Tibial nerve (tissue), 4 donors: ENCODE measurements at regions not wholly inside any gene's neighbourhood (a gene's known extent, or its start where the extent isn't known, plus 50 kb on each side); places are given as distances from the start of the nearest gene placed in this dataset.

Experiments
- DNase-seq, 2 donors: peaks; one replicate each; pipeline ENCODE4 v3.0.0-alpha.2; 2019; ENCODE audit warnings: low spot score in 2 of 2
- H3K27ac ChIP-seq, 4 donors: fragments of 200-600 bp; sonication (generic) in 3 of 4; one replicate each; pipeline ENCODE4 v1.5.1; 2017 to 2019; ENCODE audit warnings: mild to moderate bottlenecking in 1 of 4
- H3K27me3 ChIP-seq, 2 donors: fragments of 200-600 bp; sonication (generic) in 1 of 2; one replicate each; pipeline versions ENCODE4 v1.5.1 to v1.6.0; 2017 to 2019
- H3K36me3 ChIP-seq, 3 donors: fragments of 200-600 bp; sonication (generic); one replicate each; pipeline ENCODE4 v1.5.1; 2018 to 2019
- H3K4me1 ChIP-seq, 4 donors: fragments of 200-600 bp; sonication (generic) in 3 of 4; one replicate each; pipeline ENCODE4 v1.5.1; 2017 to 2019
- H3K4me3 ChIP-seq, 4 donors: fragments of 200-600 bp; sonication (generic) in 3 of 4; one replicate each; pipeline ENCODE4 v1.5.1; 2017 to 2019; ENCODE audit warnings: mild to moderate bottlenecking in 1 of 4, moderate library complexity in 1 of 4
- H3K9me3 ChIP-seq, 4 donors: fragments of 200-600 bp; sonication (generic) in 3 of 4; one replicate each; pipeline ENCODE4 v1.5.1; 2017 to 2019
- EP300 ChIP-seq, 2 donors: sonication (generic); formaldehyde crosslinking; IDR thresholded peaks; one replicate each; pipeline ENCODE4 v1.6.1; 2017; ENCODE audit warnings: antibody characterized with exemption in 2 of 2, mild to moderate bottlenecking in 1 of 2
- POLR2A ChIP-seq, 2 donors: fragments of 450-650 bp; IDR thresholded peaks; one replicate each; pipeline ENCODE4 v1.6.1; 2017; ENCODE audit warnings: antibody characterized with exemption in 2 of 2, mild to moderate bottlenecking in 2 of 2, moderate library complexity in 2 of 2
- WGBS, 2 donors: methylation state at CpG; one replicate each; pipeline ENCODE4 v1.1.5; 2018; 5-methylcytosine and 5-hydroxymethylcytosine counted together
- TF ChIP-seq, protein P1 (sequence below), 5 experiments: fragments of 200-600 bp in 3 of 5; fragments of 450-650 bp in 2 of 5; sonication (generic) in 3 of 5; IDR thresholded peaks; one replicate each; pipeline ENCODE4 v1.5.1; 2016 to 2019; ENCODE audit warnings: antibody characterized with exemption in 5 of 5, mild to moderate bottlenecking in 3 of 5, moderate library complexity in 2 of 5

DNA sequence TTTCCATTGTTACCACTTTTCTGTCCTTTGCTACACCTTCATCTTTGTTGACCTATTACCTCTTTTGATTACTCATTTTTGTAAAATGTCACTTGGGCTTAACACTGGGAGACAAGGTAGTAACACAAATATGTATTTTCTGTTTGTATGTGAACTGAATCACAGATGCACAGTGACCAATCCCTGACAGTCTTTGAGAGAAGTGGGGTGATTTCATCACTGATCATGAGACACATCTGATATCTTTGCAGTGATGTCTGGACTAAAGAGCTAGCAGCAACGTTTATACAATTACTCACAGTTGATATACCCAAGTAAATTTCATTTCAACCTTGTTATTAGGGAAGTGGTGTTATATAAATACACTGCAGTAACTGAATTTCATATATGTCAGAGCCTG lies 1397.4 kb upstream of the SPRY2 start:
- H3K27me3 ChIP-seq: no peaks in the 10 kb centered on the region
- TF ChIP-seq, protein P1, sequence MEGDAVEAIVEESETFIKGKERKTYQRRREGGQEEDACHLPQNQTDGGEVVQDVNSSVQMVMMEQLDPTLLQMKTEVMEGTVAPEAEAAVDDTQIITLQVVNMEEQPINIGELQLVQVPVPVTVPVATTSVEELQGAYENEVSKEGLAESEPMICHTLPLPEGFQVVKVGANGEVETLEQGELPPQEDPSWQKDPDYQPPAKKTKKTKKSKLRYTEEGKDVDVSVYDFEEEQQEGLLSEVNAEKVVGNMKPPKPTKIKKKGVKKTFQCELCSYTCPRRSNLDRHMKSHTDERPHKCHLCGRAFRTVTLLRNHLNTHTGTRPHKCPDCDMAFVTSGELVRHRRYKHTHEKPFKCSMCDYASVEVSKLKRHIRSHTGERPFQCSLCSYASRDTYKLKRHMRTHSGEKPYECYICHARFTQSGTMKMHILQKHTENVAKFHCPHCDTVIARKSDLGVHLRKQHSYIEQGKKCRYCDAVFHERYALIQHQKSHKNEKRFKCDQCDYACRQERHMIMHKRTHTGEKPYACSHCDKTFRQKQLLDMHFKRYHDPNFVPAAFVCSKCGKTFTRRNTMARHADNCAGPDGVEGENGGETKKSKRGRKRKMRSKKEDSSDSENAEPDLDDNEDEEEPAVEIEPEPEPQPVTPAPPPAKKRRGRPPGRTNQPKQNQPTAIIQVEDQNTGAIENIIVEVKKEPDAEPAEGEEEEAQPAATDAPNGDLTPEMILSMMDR (IDR thresholded peaks at IDR 0.05): no peak
- TF ChIP-seq EP300 (IDR thresholded peaks at IDR 0.05): no peak
- no peak for TF ChIP-seq POLR2A (IDR thresholded peaks at IDR 0.05)
- H3K4me1 ChIP-seq: no peaks in the 10 kb centered on the region
- H3K9me3 ChIP-seq: no peaks in the 10 kb centered on the region
- H3K36me3 ChIP-seq: no peaks in the 10 kb centered on the region
- whole genome bisulfite sequencing, 2 donors: 43 to 62% methylated on average over 1 of the region's 1 CpG
- no peak for DNase-seq
- H3K4me3 ChIP-seq: no peak overlapping the region
- H3K27ac ChIP-seq: no peak overlapping the region

DNA sequence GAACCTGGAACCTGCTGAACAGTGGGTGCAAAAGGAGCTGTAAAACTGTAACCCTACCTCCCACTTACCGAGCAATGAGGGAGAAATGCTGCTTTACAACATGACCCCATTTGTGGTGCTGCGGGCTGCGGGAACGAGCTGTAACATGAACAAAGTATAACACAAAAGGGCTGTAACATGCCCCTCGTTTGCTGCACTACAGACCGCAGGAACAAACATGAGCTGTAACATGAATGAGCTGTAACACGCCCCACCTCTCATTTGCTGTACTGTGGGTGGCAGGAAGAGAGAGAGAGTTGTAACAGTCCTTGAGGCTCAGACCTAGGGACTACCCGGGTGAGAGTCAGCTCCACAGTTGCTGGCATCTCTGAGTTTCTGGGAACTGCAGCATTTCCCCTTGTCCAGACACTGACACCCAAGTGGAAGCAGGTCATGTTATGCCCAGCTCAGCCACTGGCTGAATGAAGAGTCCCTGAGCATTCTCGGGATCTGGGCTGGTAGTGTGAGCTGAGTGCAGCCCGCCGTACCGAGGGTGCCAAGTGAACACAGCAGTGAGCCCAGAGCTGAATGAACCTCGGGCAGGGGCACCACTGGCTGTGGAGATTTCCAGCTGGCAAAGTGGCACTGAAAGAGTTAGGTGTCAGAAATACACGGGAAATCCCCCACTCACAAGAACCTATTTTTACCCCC lies 1385.3 kb upstream of the SPRY2 start:
- no peak for DNase-seq
- no peak overlapping the region for H3K27ac ChIP-seq
- H3K36me3 ChIP-seq: no peaks in the 10 kb centered on the region
- WGBS, 2 donors: 83 to 93% methylated on average over 14 of the region's 14 CpGs
- no peaks in the 10 kb centered on the region for H3K9me3 ChIP-seq
- H3K4me1 ChIP-seq: no peaks in the 10 kb centered on the region
- TF ChIP-seq POLR2A (IDR thresholded peaks at IDR 0.05): no peak
- TF ChIP-seq, protein P1 (IDR thresholded peaks at IDR 0.05): no peak
- no peak for TF ChIP-seq EP300 (IDR thresholded peaks at IDR 0.05)
- no peaks in the 10 kb centered on the region for H3K27me3 ChIP-seq
- H3K4me3 ChIP-seq: no peak overlapping the region

DNA sequence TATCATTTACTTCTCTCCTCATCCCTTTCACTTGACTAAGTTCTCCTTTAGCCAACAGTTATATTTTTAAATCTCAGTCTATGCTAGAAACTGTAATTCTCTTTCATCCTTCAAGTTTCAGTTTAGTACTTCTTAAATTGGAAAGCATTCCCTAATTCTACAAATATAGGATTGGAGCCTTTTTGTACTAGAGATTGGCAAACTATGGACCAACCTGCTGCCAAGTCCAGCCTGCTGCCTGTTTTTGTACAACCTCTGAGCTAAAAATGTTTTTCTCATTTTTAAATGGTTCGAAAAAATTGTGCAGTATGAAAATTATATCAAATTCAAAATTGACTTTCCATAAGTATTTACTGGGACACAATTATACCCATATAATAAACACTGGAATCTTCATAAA lies 1381.5 kb upstream of the SPRY2 start:
- no peak overlapping the region for H3K27ac ChIP-seq
- DNase-seq: no peak
- WGBS, 2 donors: 88 to 89% methylated on average over 1 of the region's 1 CpG
- H3K36me3 ChIP-seq: no peaks in the 10 kb centered on the region
- H3K27me3 ChIP-seq: no peaks in the 10 kb centered on the region
- H3K9me3 ChIP-seq: no peaks in the 10 kb centered on the region
- no peak overlapping the region for H3K4me3 ChIP-seq
- TF ChIP-seq EP300 (IDR thresholded peaks at IDR 0.05) (no peak), POLR2A (IDR thresholded peaks at IDR 0.05) (no peak)
- TF ChIP-seq, protein P1 (IDR thresholded peaks at IDR 0.05): no peak
- H3K4me1 ChIP-seq: no peaks in the 10 kb centered on the region

DNA sequence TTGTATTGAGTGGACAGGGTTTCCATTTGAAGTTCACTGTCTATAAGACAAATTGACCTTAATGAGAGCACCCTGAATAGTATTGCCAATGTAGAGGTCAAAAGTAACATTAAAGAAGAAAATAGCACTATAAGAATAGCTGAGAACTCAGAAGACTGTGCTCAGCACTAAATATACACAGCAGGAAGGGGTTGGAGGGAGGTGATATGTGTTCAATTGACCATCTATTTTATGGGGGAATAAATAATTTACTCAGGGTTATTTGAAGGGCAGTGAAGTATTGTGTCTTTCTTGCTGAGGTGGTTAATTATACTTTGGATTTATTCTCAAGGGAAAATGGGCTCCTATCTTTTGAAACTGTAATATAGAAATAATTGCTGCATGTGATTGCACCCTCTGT lies 1380.5 kb upstream of the SPRY2 start:
- Histone ChIP-seq H3K27me3 (no peaks in the 10 kb centered on the region), H3K36me3 (no peaks in the 10 kb centered on the region), H3K4me1 (no peaks in the 10 kb centered on the region), H3K9me3 (no peaks in the 10 kb centered on the region), H3K27ac (no peak overlapping the region), H3K4me3 (no peak overlapping the region)
- DNase-seq: no peak
- TF ChIP-seq POLR2A (IDR thresholded peaks at IDR 0.05) (no peak), EP300 (IDR thresholded peaks at IDR 0.05) (no peak)
- TF ChIP-seq, protein P1 (IDR thresholded peaks at IDR 0.05): no peak

DNA sequence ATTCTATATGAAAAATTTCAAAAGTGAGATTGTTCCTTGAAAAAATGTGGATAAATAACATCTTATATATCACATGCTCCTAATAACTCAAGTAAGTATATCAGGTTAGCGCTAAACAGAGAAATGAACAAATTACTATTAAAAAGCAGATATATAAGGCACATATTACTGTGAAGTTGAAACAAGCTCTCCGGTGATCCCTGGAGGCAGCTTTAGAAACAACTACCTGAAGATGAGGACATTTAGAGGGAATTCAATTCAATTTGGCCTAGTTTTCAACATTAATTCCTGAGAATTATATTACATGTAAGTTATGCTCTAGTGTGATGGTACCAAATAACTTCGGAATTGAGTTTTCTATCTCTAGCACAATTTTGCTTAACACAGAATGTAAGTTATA lies 1373.6 kb upstream of the SPRY2 start:
- Histone ChIP-seq H3K27me3 (no peaks in the 10 kb centered on the region), H3K36me3 (no peaks in the 10 kb centered on the region), H3K9me3 (no peaks in the 10 kb centered on the region), H3K4me1 (no peaks in the 10 kb centered on the region), H3K4me3 (no peak overlapping the region), H3K27ac (no peak overlapping the region)
- TF ChIP-seq, protein P1 (IDR thresholded peaks at IDR 0.05): no peak
- TF ChIP-seq EP300 (IDR thresholded peaks at IDR 0.05): no peak
- TF ChIP-seq POLR2A (IDR thresholded peaks at IDR 0.05): no peak
- no peak for DNase-seq
- WGBS, 2 donors: 77 to 78% methylated on average over 3 of the region's 3 CpGs
